ENCODE measurements at regions not wholly inside any gene's neighbourhood (a gene's known extent, or its start where the extent isn't known, plus 50 kb on each side); places are given as distances from the start of the nearest gene placed in this dataset.

DNA sequence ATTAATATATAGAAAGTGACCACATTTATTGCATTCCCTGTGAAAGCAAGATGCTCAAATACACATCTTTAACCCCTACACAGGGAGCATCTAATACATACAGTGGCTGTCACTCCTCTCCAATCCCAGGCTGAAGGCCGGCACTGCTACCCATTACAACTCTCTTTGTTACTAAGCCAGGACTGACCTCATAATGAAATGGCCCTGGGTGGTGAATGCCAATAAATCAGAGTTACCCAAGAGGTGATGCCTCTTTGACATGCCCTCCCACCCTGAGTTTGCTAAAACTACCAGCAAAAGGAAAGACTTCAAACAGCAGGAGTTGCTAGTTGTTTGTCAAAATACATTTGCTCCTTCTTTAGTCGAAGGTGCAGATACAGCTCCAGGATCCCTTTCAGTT lies 214.2 kb downstream of the FOXA2 start:
- DNase-seq (ENCODE audit: low read depth), result no peak

DNA sequence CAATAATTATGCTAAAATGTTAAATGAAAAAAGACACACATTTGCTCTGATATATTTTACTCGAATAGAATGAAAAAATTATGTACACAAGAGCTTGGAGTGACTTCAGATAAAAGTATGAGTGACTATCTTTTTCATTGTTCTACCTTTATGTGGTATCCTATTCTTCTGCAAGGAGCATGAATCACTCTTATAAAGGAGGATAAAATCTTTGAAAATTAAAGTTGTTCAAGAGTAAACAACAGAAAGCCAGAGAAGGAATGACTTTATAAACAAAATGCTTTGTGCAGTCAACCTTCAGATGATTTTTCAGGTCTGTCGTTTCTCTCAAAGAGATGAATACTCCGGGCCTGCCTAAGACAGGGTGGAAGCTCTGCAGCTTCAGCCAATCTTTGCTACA lies 215.3 kb downstream of the FOXA2 start:
- DNase-seq (ENCODE audit: low read depth), result no peak

DNA sequence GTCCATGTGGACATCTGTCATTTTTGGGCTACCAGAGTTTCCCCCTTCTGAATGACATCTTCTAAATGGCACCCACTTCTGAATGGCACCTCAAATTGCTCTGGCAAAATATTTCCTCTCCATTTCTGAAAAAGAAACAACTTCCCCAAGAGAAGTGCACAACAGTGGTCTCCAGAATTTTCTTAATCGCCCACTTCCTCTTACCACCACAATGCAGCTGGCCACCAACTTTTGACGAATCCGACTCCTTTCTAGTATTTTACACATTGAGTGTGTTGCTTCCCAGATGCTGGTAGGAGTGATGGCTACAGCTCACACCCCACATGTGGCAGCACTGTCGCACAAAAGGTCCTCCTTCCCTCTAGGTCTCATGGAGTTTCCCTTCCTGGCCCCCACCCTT lies 216.1 kb downstream of the FOXA2 start:
- DNase-seq (ENCODE audit: low read depth), result no peak

DNA sequence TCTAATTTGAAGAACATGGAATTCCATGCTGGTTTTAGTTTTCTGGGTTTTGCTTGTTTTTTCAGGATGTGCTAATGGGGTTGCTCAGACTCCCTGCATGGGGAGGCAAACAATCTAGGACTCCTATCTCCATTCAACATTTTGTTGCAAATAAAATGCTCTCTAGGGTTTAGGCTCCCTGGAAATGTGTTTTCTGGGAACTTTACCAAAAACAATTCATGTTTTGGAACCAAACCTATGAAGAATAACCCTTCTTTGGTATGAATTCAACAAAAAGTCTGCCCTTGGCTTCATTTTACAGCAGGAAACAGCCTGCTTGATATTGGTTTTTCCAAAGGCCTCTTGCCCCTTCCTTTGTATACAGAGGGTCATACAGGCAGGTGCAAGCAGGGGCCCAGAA lies 217.7 kb downstream of the FOXA2 start:
- DNase-seq (ENCODE audit: low read depth), result no peak

DNA sequence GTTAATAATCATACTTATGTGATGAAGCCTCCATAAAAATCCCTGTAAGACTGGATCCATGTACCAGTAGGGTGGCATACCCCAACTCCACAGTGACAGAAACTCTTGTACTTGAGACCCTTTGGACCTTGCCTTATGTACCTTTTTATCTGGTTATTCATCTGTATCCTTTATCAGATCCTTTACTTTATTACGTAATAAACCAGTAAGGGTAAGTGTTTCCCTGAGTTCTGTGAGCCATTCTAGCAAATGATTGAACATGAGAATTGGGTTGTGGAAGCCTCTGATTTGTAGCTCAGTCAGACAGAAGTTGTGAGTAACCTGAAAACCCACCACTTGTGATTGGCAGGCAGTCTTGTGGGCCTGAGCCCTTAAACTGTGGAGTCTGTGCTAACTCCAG lies 229.7 kb downstream of the FOXA2 start:
- no peak for DNase-seq (ENCODE audit: low read depth)

DNA sequence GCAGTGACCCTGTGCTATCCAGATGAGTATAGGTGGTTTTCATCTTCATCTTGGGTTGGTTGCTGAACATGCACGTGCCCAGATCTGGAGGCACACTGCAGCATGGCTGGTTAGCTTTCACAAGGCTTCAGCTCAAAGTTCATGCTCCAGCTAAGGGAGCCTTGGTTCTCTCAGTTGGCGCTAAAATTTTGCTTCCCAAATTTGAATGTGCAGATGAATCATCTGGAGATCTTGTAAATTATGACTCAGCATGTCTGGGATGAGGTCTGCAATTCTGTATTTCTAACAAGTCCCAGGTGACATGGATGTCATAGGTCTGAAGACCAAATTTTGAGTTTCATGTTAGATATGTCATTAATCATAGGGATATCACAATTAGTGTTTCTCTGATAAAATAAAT lies 230.8 kb downstream of the FOXA2 start:
- no peak for DNase-seq (ENCODE audit: low read depth)

DNA sequence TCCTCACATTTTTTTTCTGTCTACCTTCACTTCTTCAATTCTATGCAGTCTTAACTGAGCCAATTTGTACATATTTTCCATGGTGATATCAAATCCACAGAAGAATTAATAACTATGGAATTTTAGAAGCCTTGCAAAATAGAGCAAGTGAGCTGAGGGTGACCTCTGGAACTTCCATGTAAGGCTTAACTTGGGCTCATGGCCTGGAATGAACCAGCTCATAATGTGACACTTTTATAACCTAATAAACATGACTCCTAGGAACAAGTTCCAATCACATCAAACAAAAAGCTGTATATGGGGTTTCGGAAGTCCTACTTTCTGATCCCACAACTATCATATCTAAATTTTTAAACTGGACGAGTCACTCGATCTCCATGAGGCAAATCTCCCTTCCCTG lies 232.4 kb downstream of the FOXA2 start:
- no peak for DNase-seq (ENCODE audit: low read depth)

DNA sequence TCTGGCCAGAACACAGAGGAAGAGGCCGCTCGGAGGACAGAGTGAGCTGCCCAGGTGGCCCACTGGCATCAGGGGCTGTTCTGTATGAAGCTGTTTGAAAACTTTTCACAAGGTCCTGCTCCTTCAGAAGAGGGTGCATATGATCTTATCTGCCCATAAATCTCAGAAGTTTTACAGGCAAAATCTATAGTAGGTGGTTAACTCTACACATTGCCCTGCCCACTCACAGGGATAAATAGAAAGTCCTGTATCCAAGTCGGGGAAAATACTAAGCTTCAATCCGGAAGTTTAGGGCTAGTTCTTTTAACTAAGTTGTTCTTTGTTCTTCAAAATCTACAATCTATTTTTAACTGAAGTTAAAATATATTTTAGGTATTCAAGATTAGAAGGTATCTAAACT lies 233.7 kb downstream of the FOXA2 start:
- no peak for DNase-seq (ENCODE audit: low read depth)

DNA sequence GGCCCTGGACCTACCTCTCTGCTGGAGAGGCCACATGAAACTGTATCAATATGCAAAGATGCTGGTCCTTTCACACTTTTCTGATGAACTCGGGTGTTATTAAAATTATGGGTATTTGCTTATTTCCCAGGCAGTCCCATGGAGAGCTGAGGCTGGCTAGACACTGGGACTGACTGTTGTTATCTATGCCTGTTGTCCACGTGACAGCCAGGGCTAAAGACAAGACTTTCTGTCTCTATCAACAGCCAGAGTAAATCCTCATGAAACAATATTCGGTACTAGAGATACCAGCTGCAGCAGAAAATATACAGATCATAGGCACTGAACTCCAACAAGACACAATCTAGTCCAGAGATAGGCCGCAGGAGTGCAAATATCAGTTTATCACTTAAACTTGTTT lies 236.4 kb downstream of the FOXA2 start:
- DNase-seq (ENCODE audit: low read depth), result no peak

DNA sequence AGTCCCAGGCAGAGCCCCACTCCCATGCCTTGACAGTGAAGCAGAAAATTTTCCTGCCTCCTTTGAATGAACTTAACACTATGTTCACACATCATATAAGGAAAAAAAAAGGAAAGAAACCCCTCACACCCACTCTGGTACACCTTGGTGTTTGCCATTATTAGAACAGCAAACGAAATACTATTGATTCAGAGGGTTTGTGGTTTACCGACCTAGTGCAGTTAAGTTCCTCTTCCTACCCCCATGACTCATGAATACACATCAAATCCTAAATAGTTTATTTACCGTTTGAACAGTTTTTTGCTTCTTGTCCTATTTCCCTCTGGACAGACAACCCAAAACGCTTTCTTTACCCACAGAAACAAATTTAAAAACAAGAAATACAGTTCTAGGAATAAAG lies 237.7 kb downstream of the FOXA2 start:
- DNase-seq (ENCODE audit: low read depth), result no peak

DNA sequence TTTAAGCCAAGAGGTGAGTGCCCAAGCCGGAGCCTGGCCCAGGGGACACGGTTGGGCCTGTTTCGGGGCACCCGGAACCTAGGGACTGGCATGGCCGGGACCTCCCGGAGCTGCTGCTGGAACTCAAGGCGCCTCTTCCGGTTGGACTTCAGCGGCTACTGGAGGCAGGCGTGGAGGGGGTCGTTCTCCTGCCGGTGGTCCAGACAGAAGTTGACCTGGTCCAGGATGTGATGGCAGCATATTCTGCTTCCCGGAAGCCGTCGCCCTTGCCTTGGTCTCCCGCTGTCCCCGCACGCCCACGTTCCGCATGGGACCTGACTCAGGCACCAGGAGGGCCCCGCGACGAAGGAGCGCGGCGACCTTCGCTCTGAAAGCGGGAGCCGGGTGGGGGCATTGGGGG lies 240.8 kb downstream of the FOXA2 start:
- no peak for DNase-seq (ENCODE audit: low read depth)

DNA sequence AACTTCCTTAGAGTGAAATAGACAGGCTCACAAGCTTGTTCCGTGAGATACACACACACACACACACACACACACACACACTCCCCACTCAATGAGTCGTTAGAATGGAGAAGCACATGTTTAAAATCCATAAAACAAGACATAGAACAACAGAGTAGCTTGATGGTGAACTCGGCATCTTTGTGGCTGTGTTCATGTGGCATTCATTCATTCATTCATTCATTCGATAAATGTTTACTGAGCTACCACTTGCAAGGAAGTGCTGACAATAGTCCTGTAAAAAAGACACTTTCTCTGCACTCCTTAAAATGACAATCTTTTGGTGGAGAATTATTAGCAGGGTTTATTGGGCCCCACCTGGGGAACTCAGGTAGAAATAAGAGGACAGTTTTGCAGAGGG lies 242.0 kb downstream of the FOXA2 start:
- DNase-seq (ENCODE audit: low read depth), result no peak

DNA sequence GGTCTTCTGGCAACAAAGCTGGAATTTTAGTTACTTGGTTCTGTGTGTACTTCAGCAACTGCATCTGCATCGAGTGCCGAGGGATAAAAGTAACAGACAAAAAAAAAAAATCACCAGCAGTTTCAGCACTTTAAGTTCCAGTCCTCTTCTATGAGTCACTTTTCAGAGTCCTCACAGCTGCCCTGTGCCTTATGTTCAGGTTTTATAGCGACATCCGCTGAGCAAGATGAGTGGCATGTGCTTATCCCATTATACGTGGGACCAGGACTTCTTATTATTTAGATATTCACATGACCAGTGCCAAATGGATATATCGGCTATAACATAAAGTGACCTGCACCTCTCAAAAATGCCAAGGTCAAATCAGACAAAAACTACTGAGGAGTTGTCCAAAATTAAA lies 242.9 kb downstream of the FOXA2 start:
- no peak for DNase-seq (ENCODE audit: low read depth)

DNA sequence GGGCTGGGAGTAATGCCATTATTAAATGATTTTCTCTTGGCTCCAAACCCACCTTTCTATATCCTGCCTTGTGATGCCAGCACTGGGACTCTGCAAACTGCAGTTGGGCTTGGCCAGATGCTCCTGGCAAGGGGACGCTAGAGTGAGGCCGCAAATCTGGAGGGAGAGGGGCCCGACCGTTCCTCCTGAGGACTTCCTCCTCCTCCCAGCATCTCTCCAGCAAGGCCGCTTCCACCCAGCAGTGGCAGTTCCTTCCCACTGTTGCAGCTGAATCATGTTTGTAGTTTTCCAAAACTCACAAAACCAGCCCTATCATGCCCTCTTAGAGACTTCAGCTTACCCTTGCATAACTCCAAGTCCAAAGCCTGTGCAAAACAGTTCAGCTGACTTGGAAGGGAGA lies 244.4 kb downstream of the FOXA2 start:
- DNase-seq (ENCODE audit: low read depth), result no peak

DNA sequence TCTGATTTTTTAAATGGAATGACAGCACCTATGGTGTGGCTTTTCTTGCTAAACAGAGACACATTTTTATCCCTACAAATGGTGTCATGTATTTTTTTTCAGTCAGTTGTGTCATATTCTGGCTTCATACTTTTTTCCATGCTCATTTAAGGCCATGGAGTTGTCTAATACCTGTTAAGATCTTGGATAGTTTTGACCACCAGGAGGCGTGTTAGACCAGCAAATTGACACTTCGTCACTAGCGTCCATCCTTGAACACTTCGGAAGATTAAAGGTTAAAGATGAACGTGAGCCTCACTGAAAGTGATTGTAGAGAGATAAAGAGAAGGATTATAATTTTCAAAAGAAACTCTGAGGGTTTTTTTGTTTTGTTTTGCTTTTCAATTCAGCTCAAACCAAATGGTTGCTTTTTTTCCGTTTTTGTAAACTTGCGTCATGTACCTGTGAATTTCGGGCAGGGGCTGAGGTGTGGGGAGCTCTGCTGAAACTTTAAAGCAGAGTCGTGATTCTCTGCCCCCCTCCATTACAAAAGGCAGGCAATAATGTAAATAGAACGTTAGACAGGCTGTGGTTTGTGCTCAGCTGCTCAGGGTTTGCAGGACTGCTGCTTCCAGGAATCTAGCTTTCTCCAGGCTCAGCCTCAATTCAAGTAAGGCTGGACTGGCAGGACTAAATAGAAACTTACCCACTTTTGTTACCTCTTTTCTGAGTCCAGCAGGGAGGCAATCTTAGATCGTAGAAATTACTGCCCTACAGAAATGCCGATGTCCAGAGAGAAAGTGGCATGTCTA lies 245.1 kb downstream of the FOXA2 start:
- peak; percentile 40 for DNase-seq (ENCODE audit: low read depth)

DNA sequence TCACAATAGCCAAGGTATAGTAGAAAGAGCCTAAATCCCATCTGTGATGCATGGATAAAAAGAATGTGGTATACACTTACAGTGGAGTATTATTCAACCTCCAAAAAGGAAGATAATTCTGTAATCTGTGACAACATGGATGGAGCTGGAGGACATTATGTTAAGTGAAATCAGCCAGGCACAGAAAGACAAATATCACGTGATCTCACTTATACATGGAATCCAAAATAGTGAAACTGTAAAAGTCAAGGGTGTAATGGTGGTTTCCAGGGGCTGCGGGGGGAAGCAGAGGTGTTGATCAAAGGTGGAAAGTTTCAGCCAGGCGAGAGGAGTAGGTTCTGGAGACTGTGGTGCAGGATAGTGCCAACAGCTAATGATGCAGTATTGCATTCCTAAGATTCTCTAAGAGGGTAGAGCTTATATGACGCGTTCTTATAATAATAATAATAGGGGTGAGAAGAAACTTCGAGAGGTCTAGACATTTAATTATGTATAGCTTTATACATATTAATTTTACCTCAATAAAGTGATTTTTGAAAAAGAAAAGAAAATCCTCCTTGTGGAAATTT lies 246.1 kb downstream of the FOXA2 start:
- DNase-seq (ENCODE audit: low read depth), result no peak

DNA sequence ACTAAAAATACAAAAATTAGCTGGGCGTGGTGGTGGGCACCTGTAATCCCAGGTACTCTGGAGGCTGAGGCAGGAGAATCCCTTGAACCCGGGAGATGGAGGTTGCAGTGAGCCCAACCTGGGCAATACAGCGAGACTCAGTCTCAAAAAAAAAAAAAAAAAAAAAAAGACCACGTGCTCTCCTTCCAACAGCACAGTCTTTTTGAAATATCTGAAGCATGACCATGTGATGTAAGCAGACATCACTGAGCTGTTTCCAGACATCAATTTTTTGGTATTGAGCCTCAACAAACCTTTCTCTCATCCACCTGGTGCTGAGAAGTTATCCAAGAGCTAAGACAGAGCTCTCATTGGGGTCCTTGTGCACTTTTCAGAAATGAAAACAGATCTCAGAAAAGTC lies 249.2 kb downstream of the FOXA2 start:
- no peak for DNase-seq (ENCODE audit: low read depth)

DNA sequence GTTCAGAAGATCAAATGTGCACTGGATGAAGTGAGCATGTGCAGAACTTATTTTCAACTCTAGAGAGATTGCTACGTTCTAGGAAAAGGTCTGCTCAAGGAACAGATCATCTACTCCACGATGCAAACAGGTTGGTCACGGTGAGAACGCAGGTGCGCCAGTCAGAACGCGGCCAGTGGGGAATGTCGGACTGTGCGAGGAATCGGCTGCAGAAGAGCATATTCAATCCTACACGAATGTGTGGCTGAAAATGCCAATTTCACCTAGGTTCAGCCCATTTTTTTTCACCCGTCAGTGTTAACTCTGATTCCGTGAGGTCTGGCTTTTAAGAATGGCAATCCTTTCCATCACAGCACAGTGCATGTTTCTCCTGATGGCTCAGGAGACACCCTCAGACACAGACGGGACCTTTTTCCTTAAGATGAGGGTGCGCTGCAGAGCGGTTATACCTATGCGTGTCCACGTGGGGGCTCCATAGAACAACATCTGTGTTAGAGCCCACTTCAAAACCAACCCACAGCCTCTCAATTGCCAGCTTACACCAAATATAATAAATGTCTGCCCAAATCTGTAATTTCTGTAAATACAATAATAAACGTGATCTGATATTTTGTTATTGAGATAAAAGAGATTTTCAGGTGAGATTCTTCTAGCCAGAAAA lies 250.4 kb downstream of the FOXA2 start:
- peak; percentile 44 for DNase-seq (ENCODE audit: low read depth)

DNA sequence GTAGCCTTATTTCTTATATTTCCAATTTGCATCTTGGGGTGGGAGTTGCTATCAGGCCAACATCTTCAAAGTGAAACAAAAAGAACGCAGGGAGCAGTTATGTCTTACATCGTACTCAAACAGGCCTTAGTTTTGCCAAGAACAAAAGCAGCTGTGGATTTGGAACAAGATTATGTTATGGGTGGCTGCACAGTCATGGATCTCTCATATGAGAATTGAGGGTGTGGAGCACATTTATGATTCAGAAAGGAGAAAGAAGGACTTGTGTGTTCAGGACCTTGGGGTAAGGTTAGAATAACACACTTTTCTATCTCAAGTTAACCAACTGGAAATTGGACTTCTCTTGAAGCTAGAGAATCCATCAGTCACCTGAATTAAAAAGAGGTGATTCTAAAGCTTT lies 259.9 kb downstream of the FOXA2 start:
- DNase-seq (ENCODE audit: low read depth), result no peak

DNA sequence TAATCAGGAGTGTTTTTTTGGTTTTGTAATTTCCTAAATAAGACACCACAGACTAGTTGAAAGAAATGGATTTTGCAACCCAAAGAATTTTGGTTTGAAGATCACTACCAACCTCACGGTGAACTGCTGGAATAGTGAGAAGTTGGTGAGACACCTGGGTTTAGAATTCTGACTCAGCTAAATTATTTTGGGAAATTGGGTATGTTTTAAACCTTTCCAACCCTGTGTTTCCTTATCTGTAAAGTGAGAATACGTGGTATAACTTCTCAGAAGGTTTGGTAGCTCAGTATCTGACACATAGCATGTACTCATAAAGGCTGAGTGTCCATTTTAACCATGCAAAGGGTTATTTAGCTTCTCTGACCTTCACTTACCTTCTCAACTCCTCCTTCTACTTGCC lies 261.9 kb downstream of the FOXA2 start:
- no peak for DNase-seq (ENCODE audit: low read depth)

DNA sequence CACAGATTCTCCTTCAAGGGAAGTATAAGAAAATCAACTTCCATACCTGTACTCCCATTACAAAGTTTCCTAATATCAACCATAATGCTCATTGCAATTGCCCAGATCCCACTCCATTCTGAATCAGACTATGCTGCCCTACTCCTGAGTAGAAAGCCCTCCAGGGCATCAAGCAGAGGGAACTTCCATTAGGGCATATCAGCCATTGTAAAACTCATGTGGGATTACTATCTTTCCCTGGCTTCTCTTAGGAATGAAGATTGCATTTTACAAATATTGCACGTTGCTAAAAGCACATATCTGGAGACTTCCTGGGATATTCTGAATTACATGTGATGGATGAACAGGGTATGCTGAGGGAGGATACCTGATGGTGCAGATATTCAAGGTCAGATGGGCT lies 263.2 kb downstream of the FOXA2 start:
- no peak for DNase-seq (ENCODE audit: low read depth)

DNA sequence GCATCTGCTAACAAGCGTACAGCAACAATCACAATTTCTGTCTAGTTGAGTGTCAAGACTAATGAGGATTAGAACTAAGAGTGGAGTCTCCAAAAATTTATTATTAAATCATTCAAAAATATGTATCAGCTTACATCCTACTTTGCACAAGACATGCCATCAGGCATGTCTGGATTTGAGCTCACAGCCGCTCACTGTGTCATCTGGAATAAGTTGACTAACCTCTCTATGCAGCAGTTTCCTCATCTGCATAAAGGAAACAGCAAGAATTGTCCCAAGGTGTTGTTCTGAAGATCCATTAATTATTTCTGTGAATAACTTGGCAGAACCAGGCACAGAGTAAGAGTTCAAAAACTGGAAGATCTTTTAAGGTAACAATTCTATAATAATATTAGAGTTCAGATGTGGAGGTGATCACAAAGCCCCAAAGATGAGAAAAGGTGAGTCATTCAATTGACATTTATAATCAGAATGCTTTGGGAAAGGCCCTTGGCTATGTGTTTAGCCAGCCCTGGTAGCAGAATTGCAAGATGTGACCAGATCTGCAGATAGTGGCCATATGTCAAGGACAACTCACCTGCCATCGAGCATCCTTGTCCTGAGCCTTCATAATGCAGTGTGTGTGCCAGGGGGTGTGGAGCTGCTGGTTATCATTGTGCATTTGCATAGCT lies 264.0 kb downstream of the FOXA2 start:
- no peak for DNase-seq (ENCODE audit: low read depth)

DNA sequence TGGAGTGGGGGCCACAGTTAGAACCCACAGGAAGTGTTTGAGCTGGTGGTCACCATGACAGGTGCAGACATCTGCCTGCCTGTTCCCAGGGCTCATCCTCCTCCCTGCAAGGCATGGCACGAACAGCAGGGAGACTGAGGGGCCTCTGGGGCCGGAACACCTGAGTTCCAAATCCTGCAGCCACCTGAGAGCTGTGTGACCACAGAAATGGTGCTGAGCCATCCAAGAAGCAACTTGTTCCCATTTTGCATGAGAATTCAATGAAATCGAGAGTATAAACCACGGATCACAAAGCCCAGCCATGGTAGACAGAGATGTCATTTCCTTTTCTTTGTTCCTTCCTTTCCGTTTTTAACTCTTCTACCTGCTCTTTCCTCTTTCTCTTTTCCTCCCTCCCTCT lies 268.6 kb downstream of the FOXA2 start:
- no peak for DNase-seq (ENCODE audit: low read depth)
